GM19351 (cell line): ENCODE measurements at regions not wholly inside any gene's neighbourhood (a gene's known extent, or its start where the extent isn't known, plus 50 kb on each side); places are given as distances from the start of the nearest gene placed in this dataset.

Experiments used
- ATAC-seq: cut with Tn5 transposase; IDR thresholded peaks from one replicate; pipeline ENCODE4 v1.9.1; 2021; ENCODE audit warnings: mild to moderate bottlenecking, moderate library complexity; ENCODE audit not compliant: unreplicated experiment

DNA sequence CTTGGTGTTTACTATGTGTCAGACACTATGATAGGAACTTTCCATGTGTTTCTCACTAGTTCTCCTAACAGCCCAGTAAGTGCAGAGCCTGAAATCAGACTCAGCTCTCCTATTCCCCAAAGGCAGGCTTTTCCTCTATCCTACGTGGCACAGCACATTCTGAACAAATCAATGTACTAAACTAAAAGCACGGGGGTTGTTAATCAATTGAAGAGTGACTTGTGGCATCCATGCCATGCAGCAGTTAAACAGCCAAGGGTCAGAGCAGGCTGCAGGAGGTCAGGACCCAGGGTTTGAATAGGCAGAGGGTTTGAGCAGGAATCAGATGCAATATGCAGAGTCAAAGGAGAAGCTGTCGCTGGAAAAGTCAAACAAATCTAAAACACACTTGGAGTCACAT lies 289.7 kb upstream of the LDB2 start:
- no peak for ATAC-seq

DNA sequence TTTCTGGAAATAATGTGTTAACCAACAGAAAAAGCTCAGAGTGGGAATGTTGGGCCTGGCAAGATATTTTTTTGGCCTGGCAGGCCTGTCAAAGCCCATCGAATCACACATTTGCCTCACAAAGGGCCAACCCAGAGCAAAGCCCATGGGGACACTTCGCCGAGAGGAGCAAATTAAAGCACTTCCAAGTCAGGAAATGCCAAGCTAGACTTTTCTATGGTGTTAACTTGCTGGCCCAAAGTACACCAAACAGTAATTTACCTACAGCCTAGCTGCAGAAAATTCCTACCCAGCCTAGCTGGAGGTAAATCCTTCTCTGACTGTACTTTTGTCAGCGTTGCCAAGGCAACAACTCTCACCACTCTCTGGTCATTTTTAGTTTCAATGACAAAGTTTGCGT lies 288.6 kb upstream of the LDB2 start:
- no peak for ATAC-seq

DNA sequence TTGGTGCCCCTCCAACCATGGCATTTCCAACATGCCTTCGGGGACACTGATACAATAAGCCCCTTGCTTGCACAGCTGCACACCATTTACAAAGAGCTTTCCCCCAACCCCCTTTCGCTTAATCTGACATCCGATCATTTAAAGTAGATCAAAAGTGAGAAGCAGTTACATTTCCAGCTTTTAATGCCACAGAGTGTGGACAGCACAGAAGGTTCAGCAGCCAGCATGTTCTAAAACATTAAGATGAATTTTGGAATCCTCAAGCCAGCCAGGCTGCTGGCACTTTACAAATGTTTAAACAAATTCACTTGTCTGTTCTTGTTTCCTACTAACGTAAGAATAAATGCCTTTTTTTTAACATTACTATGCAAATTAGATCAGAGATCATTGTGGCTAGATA lies 284.4 kb upstream of the LDB2 start:
- ATAC-seq: no peak

DNA sequence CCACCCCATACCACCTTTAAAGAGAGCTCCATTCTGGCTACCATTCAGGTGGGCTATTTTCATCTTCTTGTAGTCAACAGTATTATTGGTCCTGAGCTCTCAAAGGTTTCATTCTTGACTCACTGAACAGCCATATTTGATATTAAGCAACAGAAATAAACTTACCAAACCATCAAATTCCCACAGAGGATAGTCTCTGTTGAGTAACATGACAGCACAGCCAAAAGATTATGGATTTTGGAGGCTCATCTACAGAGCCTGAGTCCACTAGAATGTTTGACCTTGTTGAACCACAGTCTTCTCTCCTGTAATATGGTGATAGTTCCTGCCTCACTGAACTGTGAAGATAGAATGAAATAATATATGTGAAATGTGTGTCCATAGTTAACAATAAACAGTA lies 276.3 kb upstream of the LDB2 start:
- ATAC-seq: no peak

DNA sequence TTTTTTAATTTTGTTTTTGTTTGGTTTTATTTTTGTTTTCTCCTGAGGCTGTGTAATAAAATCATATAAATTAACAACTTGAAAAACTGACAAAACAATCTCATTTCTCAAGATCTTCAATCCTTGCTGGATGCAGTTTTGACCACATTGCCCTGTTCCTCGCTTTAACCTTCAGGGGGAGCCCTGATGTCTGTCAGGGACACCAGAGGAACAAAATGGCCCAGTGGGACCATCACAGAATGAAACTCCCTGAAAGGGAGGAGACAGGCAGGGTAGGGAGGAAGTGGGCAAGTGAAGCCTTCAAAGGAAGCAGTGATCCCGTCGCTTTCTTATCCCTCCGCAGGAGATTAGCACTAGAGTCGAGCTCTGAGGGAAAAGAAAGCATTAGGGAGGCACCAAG lies 274.9 kb upstream of the LDB2 start:
- ATAC-seq: no peak

DNA sequence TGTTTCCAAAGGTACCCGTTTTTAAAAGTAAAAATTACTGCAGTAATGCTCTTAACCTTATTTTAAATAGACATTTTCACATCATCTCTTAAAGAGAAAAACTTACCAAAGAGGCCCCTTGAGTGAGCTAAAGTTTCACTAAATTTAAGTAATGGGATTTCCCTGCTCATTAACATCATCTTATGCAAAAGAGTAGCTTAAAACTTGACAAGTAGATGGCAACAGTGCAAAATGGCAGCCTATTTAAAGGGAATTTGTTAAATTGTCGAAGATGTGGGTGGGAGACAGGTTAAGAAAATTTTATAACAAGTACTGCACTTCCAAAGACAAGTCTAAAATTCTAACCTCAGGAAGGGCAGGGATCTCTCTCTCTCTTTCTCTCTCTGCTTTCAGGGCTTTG lies 271.7 kb upstream of the LDB2 start:
- no peak for ATAC-seq

DNA sequence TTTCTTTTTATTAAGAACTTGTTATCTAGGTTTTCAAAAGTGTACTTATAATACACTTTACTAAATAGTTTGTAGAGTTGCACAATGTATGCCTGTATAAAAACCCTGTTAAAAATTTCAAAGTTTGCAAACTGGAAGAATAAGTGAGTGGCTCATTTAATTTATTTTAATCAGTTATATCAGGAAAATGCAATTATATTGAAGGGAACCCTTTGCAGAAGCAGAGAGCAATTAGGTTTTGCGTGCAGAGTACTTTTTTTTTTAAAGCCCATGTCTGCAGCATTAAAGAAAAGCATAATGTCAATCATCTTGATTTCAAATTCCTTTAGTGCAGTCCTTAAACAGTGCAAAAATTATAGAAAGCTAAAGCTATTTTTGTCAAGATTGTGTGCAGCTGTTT lies 271.3 kb upstream of the LDB2 start:
- ATAC-seq: no peak

DNA sequence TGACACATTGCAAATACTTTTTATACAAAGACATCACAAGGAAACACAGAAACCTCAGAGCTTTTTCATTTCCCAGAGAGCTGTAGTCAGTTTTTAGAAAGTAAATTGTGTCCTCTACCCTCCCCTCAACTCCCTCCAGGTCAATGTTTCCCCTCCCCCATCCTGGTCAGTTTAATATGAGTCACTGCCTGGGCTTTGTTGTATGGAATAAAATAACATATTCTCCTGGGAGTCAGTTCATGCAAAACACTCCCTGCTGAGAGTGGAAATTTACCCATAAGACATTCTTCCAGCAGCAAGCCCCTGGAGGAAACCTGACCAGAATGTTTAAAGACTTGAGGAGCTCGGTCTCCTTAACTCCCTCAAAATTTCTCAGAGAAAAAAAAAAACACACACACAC lies 270.1 kb upstream of the LDB2 start:
- ATAC-seq: no peak

DNA sequence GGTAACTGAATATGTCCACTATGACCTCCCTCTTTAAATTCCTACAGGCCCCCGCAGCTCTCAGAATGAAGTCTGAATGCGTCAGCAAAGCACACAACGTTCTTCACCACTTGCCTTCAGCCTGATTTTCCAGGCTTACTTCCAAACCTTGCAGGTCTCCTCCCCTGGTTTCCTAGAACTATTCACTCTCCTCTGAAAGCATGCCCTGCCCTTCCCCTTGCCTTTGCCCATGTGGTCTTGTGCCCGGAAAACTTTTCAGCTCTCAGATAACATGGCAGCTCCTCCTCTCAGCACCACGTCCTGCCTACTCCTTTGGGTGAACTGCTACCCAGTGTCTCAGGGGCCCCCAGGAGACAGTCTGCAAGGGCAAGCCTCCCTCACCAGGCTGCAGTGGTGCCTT lies 268.5 kb upstream of the LDB2 start:
- no peak for ATAC-seq

DNA sequence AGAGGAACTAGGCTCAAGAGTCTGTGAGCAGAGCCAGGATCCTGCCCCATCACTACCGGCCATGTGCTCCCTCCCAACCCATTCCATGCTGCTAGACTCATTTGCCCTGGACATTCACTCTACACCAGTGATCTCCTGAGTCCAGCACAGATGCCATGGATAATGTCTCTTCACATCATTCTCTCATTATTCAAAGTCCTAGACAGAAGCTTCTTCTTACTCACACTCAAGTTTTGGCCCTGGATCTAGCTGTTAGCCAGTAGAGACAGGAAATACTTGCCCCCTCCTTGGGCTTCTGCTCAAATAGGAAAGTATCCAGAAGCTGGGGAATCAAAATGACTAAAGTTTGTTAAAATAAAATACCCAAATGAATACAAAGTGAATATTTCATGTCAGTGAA lies 266.8 kb upstream of the LDB2 start:
- ATAC-seq: no peak

DNA sequence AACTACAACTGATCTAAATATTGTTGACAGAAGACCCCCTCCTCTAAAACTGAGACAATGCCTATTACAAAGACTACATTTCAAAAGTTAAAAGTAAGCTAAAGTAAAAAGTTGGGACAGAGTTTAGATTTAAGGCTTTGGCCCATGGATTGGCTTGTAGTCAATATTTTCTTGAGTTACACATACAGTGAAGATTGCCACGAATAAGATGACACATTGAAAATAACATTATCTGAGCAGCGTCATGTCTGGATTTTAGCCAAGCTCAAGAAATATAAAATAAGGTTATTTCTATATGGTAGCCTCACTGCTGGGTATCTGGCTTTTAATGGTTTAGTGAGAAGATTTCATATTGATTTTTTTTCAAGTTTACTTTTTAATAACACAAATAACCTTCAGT lies 266.2 kb upstream of the LDB2 start:
- ATAC-seq: no peak

DNA sequence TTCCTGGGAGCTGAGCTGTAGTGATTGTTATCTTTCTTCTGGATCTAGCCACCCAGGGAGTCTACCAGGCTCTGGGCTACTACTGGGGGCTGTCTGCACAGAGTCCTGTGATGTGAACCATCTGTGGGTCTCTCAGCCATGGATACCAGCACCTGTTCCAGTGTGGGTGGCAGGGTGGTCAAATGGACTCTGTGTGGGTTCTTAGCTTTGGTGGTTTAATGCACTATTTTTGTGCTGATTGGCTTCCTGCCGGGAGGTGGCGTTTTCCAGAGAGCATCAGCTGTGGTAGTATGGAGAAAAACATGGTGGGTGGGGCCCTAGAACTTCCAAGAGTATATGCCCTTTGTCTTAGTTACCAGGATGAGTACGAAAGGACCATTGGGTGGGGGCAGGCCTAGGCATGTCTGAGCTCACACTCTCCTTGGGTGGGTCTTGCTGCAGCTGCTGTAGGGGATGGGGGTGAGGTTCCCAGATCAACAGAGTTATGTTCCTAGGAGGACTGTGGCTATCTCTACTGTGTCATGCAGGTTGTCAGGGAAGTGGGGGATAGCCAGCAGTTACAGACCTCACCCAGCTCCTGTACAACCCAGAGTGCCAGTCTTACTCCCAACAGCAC lies 264.8 kb upstream of the LDB2 start:
- no peak for ATAC-seq

DNA sequence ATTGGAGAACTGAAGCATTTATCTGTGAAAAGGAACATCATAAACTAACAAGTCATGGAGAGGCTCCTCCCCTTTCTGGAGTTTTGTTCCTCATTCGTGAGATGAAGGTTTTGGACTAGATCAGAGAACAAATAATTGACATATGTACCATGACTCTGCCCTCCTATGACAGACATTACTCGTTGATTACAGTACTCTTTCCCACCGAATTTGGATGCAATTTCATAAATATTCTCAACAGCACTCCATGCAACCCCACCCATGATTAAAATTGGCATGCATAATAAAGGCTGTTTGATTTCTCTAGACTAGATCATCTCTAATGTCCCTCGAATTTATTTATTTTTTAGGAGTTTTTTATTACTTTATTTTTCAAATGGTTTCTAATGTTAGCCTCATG lies 258.9 kb upstream of the LDB2 start:
- no peak for ATAC-seq

DNA sequence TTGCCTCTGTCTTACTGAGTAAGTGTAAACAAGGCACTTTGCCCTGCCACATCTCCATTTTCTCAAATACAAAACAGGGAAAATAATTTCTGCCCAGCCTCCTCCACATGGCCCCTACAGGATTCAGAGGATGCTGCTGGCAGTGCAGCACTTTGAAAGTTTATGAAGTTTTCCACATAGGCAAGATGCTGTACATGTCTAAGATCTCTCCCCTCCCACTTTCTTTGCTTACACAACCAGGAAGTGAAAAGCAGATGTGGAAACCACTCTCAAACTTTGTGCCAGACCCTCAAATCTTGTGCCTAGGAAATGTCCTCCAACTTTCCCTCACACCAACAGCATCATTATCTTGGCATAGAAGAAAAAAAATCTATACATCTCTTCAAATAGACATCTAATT lies 257.0 kb upstream of the LDB2 start:
- no peak for ATAC-seq

DNA sequence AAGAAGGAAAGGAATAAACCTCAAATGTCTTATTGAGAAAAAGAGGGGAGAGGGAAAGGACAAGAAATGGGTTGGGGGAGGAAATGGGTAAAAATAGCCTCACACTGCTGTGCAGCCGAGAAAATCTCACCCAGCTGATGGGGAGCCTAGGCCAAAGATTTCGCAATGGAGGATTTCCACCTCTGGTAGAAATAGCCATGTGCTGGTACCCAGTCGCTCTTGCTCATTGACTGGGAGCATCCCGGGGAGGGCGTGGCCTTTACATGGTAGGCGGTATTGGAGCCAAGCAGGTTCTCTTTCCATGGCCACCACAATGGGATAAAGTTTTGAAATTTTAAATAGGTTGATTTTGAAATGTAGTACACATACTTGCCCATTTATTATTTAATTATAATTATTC lies 255.1 kb upstream of the LDB2 start:
- ATAC-seq: no peak

DNA sequence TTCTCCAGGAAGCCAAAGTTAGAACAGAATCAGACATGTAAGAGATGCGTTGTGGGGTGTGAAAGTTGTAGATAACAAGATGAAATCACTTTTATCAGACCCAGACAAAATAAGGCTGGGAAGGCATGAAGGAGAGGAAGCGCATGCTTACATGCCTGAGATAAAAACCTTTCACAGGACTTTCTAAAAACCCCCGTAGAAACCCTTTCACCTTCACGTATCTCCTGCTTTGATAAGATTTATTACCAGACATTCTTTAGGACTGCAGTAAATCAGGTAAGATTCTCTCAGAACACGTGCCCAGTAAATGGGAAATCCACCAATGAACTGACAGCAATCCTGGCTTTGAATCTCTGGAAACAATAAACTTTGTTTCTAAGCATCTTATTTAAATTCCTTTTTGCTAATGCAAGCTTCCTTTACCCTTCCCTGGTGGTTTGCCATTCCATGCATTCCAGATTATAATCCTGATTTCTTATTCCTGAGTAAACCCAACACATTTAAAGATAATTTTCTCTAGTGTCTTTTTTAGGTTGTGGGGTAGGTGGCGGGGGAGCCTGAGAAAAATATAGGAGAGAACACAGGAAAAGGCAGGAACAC lies 254.6 kb upstream of the LDB2 start:
- no peak for ATAC-seq

DNA sequence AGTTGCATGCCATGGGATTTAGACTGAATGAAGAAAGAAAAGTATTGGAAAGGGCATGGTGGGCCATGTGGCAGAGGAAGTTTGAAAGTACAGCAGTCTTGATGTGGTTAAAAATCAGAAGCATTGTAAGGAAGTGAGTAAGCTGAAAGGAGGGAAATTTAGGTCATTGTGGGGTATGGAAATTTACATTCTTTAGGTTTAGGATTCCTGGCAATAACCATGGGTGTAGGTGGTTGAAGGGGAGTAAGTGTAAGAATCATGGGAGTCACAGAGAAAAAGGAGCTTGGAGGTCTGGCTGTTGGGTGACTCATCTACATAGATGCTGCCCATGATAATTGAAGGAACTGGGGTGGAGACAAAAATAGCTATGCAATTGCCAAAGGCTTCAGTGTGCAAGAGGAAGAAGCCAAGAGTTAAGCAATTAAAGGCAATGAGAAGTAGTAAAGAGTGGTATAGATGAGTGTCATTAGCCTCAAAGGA lies 243.8 kb upstream of the LDB2 start:
- ATAC-seq: no peak

DNA sequence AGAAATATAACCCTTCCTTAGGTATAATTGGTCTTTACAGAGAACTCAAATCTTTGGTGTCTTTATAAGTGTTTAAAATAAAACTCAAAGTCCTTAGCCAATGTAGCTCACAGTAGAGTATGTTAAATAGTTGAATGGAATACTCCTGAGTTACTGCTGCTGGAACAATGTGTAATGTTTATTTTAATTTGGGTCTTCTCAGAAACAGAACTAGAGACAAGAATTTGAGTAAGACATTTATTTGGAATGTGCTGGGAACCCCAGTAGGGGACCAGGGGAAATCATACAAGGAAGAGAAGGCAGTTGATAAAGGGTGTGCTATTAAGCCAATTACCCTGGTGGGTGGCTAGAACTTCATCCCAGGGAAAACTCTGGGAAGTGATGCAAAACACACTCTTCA lies 240.4 kb upstream of the LDB2 start:
- no peak for ATAC-seq

DNA sequence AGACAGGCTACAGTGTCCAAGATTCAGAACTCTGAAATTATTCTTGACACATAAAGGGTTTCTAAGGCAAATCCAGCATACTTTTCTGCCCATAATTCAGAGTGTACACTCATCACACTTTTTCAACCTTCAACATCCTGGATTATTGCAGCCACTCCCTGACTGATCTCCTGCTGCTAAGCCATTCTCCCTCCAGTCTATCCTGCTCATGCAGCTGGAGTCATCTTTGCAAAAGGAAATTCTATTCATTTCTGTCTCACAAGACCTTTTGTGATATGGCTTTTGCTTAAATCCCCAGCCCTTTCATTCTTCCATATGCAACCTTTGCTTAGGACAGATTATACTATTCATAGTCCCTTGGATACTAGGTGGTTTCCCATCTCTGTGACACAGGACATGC lies 236.1 kb upstream of the LDB2 start:
- no peak for ATAC-seq

DNA sequence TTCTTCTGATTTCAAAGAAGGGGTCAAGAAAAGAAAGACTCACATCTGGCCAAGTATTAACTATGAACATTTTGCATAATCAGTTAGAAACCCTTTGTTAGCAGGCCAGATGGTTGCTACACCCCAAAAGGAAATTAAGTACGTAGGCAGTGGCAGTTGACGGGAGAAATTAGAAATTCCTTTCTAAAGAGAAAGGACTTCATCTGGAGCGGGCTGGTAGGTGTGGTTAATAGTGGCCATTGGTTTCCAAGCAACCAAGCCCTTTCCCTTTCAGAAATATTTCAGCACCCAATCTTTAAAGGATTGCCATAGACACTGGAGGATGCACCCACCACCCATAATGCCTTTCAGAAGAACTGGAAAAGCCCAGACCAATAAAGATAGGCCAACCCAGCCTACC lies 235.7 kb upstream of the LDB2 start:
- no peak for ATAC-seq

DNA sequence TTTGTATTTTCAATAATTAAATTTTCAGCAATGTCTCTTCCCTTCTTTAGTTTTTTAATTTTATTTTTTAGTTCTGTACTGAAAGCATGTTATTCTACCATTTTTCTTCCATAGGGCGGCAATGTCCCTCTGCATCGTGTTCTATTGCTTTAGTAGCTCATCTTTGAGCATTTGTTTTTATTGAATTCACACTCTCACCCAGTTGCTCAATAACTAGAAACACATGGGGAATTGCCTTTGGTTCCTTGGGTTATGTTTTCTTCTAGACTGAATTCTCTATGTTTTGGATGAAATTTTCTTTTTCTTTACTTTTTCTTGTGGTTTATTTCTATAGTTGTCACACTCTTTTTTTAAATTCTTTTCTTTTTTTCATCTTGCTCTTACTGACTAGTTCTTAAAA lies 233.8 kb upstream of the LDB2 start:
- ATAC-seq: no peak

DNA sequence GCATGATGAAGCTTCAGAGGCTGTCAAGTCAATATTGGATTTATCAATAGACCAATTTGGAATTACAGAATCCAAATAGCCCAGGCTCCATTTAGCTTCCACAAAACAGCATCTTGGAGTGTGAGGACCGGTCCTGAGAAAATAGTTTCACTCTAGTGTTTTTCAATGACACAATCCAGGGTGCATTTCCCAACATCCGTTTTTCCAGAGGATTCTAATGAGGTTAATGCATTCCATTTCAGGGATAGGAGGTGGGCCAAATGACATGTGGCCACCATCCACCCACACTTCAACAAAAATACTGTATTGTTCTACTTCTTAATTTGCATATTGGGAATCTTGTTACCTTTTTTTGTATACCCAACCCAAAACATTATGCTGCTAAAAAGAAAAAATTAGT lies 229.8 kb upstream of the LDB2 start:
- no peak for ATAC-seq

DNA sequence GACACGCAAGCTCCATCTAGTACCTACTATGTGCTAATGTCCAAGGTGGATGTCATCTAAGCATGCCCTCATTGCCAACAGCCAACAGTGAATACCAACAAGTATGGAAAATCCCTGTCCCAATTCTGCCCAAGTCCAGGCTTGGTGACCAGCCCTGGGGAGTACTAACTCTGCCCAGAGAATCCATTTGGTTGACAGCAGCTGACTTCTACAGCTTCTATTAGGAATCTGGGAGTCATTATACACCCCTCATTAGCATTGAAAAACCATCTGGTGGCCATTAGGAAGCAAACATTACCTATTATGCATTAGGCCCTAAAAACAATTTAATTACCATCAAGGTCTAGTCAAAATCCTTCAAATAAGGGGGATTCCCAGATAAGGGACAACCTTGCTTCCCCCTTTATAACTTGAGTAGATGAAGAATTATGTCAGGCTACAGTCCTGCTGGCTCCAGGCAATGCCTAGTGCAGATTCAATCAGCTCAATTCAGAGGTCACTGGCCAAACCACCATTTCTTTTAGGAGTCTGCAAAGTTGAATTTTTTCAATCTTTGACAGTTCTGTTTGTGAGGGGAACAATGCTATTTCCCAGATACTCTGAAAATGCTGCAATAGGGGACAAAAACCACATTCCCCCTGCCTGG lies 228.0 kb upstream of the LDB2 start:
- ATAC-seq: no peak
